ENCODE measurements at regions not wholly inside any gene's neighbourhood (a gene's known extent, or its start where the extent isn't known, plus 50 kb on each side); places are given as distances from the start of the nearest gene placed in this dataset.
A peak's percentile ranks its signal among the peaks of the same experiment; 100 is the strongest.
"Not testable (repeated sequence)": the region's sequence is repeated elsewhere in the genome, so short reads cannot be mapped to it uniquely, and the experiment has no call there.

DNA sequence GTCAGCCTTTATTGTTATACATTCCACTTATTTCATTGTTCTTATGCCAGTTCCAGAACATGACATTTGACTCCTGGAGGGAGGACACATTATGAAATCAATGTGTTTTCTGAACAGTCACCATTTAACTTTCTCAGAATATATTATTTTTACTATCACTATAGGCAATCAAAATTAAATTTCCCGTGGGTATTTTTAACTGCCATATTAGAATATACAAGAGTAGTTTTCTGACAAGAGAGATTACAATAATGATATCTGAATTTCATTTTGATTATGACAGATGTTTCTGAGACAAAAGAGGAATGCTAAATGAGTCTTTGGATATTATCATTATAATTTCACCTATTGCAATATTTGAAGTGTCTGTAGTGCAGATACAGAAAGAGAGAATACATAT lies 64.4 kb upstream of the FSIP2 start:
- intact Hi-C loops (cut with DNase I, micrococcal nuclease) = no loop called here
- no peak overlapping the region for H3K4me3 ChIP-seq
- DNase-seq (no peak), ATAC-seq (no peak)
- no peaks in the 10 kb centered on the region for H3K36me3 ChIP-seq (ENCODE audit: low read depth)
- TF ChIP-seq, protein P1, sequence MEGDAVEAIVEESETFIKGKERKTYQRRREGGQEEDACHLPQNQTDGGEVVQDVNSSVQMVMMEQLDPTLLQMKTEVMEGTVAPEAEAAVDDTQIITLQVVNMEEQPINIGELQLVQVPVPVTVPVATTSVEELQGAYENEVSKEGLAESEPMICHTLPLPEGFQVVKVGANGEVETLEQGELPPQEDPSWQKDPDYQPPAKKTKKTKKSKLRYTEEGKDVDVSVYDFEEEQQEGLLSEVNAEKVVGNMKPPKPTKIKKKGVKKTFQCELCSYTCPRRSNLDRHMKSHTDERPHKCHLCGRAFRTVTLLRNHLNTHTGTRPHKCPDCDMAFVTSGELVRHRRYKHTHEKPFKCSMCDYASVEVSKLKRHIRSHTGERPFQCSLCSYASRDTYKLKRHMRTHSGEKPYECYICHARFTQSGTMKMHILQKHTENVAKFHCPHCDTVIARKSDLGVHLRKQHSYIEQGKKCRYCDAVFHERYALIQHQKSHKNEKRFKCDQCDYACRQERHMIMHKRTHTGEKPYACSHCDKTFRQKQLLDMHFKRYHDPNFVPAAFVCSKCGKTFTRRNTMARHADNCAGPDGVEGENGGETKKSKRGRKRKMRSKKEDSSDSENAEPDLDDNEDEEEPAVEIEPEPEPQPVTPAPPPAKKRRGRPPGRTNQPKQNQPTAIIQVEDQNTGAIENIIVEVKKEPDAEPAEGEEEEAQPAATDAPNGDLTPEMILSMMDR (IDR thresholded peaks at IDR 0.05) = no peak
- no peaks in the 10 kb centered on the region for H3K4me1 ChIP-seq (ENCODE audit: low read depth)
- H3K9me3 ChIP-seq = no peaks in the 10 kb centered on the region

DNA sequence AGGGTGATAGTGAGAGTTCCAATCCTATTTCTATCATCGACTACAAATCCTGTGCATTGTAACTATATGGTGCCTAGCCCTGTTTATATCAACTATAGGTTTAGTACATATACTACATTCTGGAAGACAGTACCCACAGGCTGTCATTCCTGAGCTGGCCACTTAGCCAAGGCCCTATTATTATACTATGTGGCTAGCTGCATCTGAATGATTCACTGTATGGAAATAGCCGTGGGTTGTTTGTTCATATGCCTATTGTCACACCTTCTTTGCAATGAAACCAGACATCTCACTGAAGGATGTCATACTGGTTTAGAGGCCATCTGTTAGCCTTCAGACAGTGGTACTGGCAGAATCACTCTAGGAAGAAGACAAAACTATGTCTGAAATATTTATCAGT lies 62.3 kb upstream of the FSIP2 start:
- TF ChIP-seq, protein P1 (IDR thresholded peaks at IDR 0.05) = no peak
- H3K4me3 ChIP-seq = no peak overlapping the region
- intact Hi-C loops (cut with DNase I, micrococcal nuclease) = no loop called here
- peak; percentile 16 for ATAC-seq
- no peaks in the 10 kb centered on the region for H3K36me3 ChIP-seq (ENCODE audit: low read depth)
- no peak for DNase-seq
- H3K9me3 ChIP-seq = no peaks in the 10 kb centered on the region
- no peaks in the 10 kb centered on the region for H3K4me1 ChIP-seq (ENCODE audit: low read depth)

DNA sequence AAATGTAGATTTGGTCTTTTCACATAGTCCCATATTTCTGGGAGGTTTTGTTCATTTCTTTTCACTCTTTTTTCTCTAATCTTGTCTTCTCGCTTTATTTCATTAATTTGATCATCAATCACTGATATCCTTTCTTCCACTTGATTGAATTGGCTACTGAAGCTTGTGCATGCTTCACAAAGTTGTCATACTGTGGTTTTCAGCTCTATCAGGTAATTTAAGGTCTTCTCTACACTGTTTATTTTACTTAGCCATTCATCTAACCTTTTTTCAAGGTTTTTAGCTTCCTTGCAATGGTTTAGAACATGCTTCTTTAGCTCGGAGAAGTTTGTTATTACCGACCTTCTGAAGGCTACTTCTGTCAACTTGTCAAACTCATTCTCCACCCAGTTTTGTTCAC lies 51.6 kb upstream of the FSIP2 start:
- intact Hi-C loops (cut with DNase I, micrococcal nuclease); H3K9me3 ChIP-seq; H3K36me3 ChIP-seq (ENCODE audit: low read depth); ATAC-seq; H3K4me3 ChIP-seq; DNase-seq; H3K4me1 ChIP-seq (ENCODE audit: low read depth): not testable (repeated sequence)

DNA sequence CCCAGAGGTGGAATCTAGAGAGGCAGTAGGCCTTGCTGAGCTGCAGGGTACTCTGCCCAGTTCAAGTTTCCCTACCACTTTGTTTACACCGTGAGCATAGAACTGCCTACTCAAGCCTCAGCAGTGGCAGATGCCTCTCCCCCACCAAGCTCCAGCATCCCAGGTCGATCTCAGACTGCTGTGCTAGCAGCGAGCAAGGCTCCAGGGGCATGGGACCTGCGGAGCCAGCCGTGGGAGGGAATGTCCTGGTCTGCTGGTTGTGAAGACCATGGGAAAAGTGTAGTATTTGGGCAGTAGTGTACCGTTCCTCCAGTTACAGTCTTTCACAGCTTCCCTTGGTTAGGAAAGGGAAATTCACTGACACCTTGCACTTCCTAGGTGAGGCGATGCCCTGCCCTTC lies 50.6 kb upstream of the FSIP2 start:
- DNase-seq = peak in 1 of 3 donors; percentile 10

More for the DNA sequence above, 50.6 kb upstream of the FSIP2 start:
- intact Hi-C loops (cut with DNase I, micrococcal nuclease) = no loop called here
- no peaks in the 10 kb centered on the region for H3K9me3 ChIP-seq
- no peaks in the 10 kb centered on the region for H3K4me1 ChIP-seq (ENCODE audit: low read depth)
- TF ChIP-seq, protein P1 (IDR thresholded peaks at IDR 0.05) = no peak
- no peak overlapping the region for H3K4me3 ChIP-seq
- H3K36me3 ChIP-seq (ENCODE audit: low read depth) = no peaks in the 10 kb centered on the region
- no peak for ATAC-seq
